ENCODE measurements at regions not wholly inside any gene's neighbourhood (a gene's known extent, or its start where the extent isn't known, plus 50 kb on each side); places are given as distances from the start of the nearest gene placed in this dataset.

- intact Hi-C loops (cut with DNase I): no loop called here
- 63 to 75% (median 64%) methylated on average over 8 to 9 of the region's 9 CpGs for WGBS, 3 donors
- H3K27ac ChIP-seq: no peak overlapping the region
- no peaks in the 10 kb centered on the region for H3K27me3 ChIP-seq
- no peak overlapping the region for H3K4me3 ChIP-seq
- DNase-seq: no peak
- no peak for TF ChIP-seq EP300 (IDR thresholded peaks at IDR 0.05)
- TF ChIP-seq CTCF (IDR thresholded peaks at IDR 0.05): no peak
- no peak for TF ChIP-seq POLR2A (IDR thresholded peaks at IDR 0.05)
- H3K4me1 ChIP-seq (ENCODE audit: insufficient read depth): no peaks in the 10 kb centered on the region
- H3K9me3 ChIP-seq: no peaks in the 10 kb centered on the region
- no peaks in the 10 kb centered on the region for H3K36me3 ChIP-seq
Observed at GRCh38 chr22:48105259-48105658, 1342.8 kb downstream of the TBC1D22A start.

GRCh38 chr22:48104766-48105165 lies 1342.3 kb downstream of the TBC1D22A start:
- no peak overlapping the region for H3K27ac ChIP-seq
- no peak overlapping the region for H3K4me3 ChIP-seq
- no peak for DNase-seq
- no peaks in the 10 kb centered on the region for H3K36me3 ChIP-seq
- no peaks in the 10 kb centered on the region for H3K9me3 ChIP-seq
- H3K27me3 ChIP-seq: no peaks in the 10 kb centered on the region
- intact Hi-C loops (cut with DNase I): no loop called here
- 70 to 79% (median 77%) methylated on average over 15 of the region's 15 CpGs for WGBS, 3 donors
- H3K4me1 ChIP-seq (ENCODE audit: insufficient read depth): no peaks in the 10 kb centered on the region
- TF ChIP-seq EP300 (IDR thresholded peaks at IDR 0.05) (no peak), POLR2A (IDR thresholded peaks at IDR 0.05) (no peak), CTCF (IDR thresholded peaks at IDR 0.05) (no peak)

DNA sequence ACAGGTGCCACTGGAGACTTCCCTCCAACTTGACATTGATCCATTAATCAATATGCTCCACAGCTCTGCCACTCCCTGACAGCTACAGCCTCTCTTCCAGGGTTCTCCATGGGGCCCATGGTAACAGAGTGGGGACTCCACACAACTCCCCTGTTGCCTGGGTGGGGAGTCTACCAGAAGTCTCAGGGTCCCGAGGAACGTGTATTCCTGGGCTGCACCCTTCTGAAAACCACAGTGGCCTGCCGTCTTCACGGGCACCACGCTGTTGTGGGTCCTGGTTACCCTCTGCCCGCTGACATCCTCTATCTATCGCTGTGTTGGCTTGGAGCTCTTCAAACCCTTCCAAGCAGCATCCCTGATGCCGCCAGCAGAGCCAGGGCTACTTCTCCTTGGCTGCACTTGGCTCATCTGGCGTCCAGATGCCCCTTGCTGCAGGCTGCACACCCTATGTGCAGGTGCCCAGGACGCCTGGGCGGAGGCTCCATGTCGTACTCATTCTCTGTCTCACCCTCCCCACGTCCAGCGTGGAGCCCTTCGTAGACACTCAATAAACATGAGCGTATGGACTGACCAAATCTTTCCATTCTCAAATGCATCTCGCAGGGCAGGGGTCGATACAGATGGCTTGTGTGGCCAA lies 1341.8 kb downstream of the TBC1D22A start:
- 88 to 90% (median 90%) methylated on average over 18 of the region's 18 CpGs for WGBS, 3 donors
- Histone ChIP-seq H3K9me3 (no peaks in the 10 kb centered on the region), H3K4me1 (ENCODE audit: insufficient read depth) (no peaks in the 10 kb centered on the region), H3K27ac (no peak overlapping the region), H3K36me3 (no peaks in the 10 kb centered on the region), H3K27me3 (no peaks in the 10 kb centered on the region), H3K4me3 (no peak overlapping the region)
- no peak for DNase-seq
- TF ChIP-seq CTCF (IDR thresholded peaks at IDR 0.05) (no peak), EP300 (IDR thresholded peaks at IDR 0.05) (no peak), POLR2A (IDR thresholded peaks at IDR 0.05) (no peak)
- intact Hi-C loops (cut with DNase I): no loop called here

DNA sequence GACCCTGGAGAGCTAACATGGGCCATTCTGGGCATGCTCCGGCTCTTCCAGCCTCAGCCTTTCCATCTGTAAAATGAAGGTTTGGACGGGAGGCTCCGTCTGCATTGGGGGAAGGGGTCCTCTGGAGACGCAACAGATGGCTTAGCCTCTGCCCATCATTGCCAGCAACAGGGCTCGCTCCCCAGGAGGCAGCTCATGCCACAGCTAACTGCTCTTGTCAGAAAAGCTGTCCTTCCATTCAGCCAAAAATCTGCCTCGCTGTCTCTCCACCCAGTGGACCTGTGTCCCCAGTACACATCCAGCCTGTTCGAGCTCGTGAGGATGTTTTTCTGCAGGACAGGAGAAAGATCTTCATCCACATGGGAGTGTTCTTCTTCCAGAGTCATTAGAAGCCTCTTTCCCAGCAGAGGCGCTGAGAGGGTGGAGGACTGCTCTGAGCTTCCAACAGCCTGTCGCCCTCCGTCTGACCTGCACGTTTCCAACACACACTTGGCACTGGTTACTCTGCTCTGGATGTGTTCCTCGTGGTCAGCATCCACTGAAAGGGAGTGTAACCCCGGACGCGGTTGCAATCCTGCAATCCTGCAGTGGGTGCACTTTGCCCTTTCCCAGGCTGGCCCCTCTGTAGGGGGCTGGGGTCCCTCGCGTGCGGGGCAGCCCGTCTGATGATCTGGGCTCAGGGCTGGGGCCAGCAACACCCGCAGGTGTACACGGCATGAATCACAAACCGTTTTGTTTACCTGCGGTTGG lies 1340.9 kb downstream of the TBC1D22A start:
- no peaks in the 10 kb centered on the region for H3K4me1 ChIP-seq (ENCODE audit: insufficient read depth)
- no peaks in the 10 kb centered on the region for H3K36me3 ChIP-seq
- no peak overlapping the region for H3K27ac ChIP-seq
- TF ChIP-seq EP300 (IDR thresholded peaks at IDR 0.05): no peak
- TF ChIP-seq POLR2A (IDR thresholded peaks at IDR 0.05): no peak
- TF ChIP-seq CTCF (IDR thresholded peaks at IDR 0.05): no peak
- H3K27me3 ChIP-seq: no peaks in the 10 kb centered on the region
- intact Hi-C loops (cut with DNase I): no loop called here
- DNase-seq: no peak
- H3K9me3 ChIP-seq: no peaks in the 10 kb centered on the region
- H3K4me3 ChIP-seq: no peak overlapping the region
- WGBS, 3 donors: 30 to 37% (median 36%) methylated on average over 24 of the region's 24 CpGs
